GM19452 (cell line): ENCODE measurements at regions not wholly inside any gene's neighbourhood (a gene's known extent, or its start where the extent isn't known, plus 50 kb on each side); places are given as distances from the start of the nearest gene placed in this dataset.

Experiments used
- ATAC-seq: cut with Tn5 transposase; IDR thresholded peaks from one replicate; pipeline ENCODE4 v1.9.1; 2021; ENCODE audit not compliant: unreplicated experiment

GRCh38 chr13:21956666-21957065 lies 285.8 kb downstream of the FGF9 start:
- no peak for ATAC-seq

GRCh38 chr13:21957833-21958232 lies 287.0 kb downstream of the FGF9 start:
- no peak for ATAC-seq

DNA sequence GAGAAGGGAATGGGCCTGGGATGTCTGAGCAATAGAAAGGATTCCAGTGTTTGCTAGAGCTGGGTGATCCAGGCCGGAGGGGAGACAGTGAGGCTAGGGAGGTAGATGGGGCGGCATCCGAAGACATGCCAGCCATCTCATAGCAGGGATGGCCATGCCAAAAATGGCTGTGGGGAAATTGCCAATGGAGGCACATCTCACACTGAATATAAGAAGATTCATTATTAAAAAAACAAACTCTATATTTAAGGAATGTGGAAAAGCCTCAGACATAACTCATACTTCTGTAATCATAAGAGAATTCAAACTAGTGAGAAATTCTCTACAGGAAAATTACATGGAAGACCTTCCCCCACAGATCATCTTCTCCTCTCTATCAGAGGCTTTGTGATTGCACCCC lies 289.2 kb downstream of the FGF9 start:
- no peak for ATAC-seq

- ATAC-seq = no peak
Measured at GRCh38 chr13:21964686-21965085, 293.8 kb downstream of the FGF9 start.

DNA sequence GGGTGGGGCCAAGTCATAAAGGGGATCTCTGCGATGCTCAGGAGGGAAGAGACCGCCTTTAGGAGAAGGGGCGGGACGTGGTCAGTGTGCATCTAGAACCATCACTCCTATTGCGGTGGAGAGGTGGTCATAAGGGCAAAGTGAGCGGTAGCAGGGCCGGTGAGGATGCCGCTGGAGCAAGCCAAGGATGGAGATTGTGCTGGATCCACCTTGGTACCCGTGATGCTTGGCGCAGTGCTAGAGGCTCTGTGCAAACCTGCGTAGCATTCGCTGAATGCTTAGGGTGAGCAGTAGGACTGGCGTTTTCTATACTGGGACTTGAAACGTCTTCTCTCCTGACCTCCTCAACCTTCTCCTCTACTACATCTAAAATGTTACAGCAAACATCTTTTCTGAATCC lies 294.2 kb downstream of the FGF9 start:
- no peak for ATAC-seq

DNA sequence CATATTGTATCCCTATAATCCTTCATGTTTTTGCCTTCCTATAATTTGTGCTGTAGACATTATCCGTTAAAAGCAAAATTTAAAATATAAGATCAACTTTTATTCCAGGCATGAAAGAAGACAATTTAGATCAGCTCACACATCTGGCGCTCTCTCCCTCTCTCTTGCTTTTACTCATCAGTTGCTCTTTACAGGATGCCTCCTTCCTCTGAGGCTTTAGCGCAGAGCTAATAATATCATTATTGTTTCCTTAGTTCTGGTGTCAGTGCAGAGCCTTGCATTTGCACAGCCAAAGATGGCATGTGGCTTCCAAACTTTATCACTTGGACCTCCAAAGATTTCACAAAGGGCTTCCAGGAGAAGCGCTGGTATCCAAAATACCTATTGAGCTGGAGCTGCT lies 295.1 kb downstream of the FGF9 start:
- ATAC-seq = no peak

GRCh38 chr13:21967871-21968270 lies 297.0 kb downstream of the FGF9 start:
- no peak for ATAC-seq

DNA sequence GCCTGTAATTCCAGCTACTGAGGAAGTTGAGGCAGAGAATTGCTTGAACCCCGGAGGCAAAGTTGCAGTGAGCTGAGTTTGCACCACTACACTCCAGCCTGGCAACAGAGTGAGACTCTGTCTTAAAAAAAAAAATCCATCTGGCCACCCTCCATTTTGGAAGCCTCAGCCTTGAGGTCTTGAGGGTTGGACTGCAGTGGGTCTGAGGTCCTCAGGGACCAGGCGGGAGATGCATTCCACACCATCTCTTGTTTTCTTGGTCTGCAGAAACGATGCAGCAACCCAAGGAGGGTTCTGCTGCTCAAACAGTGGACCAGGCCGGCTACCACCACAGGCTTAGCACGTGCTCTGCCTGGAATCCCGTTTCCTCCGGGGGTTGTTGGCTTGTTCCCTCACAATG lies 299.3 kb downstream of the FGF9 start:
- ATAC-seq = no peak

- no peak for ATAC-seq
Measured at GRCh38 chr13:21970918-21971317, 300.0 kb downstream of the FGF9 start.

- no peak for ATAC-seq
Measured at GRCh38 chr13:21971662-21972621, 301.1 kb downstream of the FGF9 start.

DNA sequence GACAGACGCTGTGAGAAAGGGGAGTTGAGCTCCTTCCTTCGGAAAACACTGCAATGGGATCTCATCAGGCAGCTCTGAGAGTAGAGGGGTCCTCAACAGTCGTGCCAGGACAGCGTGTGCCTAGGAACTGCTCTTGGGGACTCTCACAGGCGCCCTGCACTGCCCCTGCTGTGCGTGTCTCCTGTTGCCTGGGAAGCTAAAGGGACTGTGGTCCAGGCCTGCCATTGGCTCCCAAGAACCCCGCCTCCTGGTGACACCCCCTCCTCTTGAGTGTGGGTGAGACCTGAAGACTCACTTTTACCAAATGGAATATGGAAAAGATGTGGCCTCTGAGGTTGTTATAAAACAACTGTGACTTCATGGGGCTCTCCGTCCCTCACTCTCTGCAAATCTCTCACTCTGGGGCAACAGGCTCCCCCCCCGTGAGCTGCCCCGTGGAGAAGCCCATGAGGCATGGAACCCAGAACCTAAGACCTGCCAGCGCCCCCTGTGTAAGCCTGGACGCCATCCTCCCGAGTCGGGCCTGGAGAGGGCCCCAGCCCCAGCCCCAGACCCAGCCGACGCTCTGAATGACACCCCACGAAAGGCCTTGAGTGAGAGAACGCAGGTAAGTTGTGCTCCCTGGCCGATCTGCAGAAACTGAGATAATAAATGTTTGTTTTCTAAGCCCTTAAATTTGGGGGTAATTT lies 302.7 kb downstream of the FGF9 start:
- no peak for ATAC-seq

DNA sequence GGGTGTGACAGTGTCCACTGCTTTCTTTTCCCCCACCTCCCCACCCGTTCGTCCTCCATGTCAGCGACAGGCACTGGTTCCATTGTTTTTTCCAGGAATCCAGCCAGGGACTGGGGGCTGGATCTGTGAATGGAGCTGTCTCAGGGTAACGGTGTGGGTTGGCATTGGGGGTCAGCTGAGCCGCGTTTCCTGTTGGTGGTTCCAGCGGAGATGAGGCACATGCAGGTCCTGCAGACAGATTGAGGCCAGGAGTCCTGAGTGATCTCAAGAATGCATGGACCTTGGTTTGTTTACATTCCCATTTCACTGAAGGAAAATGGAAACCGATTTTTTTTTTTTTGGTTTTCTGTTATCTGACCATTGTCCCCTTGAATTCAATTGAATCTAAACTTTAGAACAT lies 303.9 kb downstream of the FGF9 start:
- ATAC-seq = no peak

GRCh38 chr13:21976159-21976558 lies 305.3 kb downstream of the FGF9 start:
- ATAC-seq = no peak

GRCh38 chr13:21979161-21979806 lies 308.4 kb downstream of the FGF9 start:
- no peak for ATAC-seq

GRCh38 chr13:21980049-21980448 lies 309.2 kb downstream of the FGF9 start:
- no peak for ATAC-seq

- ATAC-seq = no peak
Measured at GRCh38 chr13:21984156-21984555, 313.3 kb downstream of the FGF9 start.

GRCh38 chr13:21986602-21987001 lies 315.7 kb downstream of the FGF9 start:
- no peak for ATAC-seq

DNA sequence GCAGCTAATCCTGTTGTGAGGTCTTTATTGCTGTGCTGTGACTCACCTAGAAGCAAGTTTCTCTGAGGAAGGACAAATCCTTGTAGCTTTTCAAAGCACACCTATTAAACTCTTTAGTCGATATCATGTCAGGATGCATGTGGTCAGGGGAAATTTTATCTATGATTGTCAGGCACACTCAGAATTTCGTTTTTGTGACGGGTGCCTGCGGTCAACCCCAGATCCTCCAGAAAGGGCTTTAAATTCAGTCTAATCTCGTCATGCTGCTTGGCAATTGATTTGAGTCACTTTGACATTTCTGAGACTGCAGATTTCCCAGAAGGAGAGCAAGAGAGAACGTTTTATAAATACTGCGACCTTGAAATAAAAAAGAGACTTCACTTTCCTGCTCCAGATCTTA lies 316.9 kb downstream of the FGF9 start:
- no peak for ATAC-seq

GRCh38 chr13:21988624-21989023 lies 317.8 kb downstream of the FGF9 start:
- no peak for ATAC-seq

DNA sequence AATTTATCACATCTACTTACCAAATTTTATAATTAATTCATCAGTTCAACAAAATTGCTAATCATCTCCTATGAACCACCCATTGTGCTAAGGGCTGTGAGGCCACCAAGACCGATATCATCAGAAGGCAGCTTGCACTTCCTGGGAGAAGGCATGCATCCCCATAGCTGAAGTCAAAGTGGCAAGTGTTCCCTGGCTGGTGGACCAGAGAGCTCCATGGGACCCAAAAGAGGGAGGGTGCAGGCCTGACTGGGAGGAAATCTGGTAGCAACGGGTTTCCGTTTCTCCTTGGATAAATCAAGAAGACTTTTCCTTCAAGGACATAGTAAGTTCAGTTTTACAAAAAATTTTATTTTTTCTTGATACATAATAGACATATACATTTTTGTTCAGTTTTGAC lies 325.2 kb downstream of the FGF9 start:
- ATAC-seq = no peak

DNA sequence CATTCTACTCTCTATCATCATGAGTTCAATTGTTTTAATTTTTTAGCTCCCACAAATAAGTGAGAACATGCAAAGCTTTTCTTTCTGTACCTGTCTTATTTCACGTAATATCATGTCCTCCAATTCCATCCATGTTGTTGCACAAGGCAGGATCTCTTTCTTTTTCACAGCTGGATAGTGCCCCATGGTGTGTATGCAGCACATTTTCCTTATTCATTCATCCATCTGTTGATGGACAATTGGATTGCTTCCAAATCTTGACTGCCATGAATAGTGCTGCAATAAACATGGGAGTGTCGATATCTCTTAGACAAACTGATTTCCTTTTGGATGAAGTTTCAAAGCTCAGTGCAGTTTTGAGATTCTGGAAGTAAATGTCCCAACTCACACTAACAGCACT lies 326.9 kb downstream of the FGF9 start:
- ATAC-seq = no peak
